ENCODE measurements at regions not wholly inside any gene's neighbourhood (a gene's known extent, or its start where the extent isn't known, plus 50 kb on each side); places are given as distances from the start of the nearest gene placed in this dataset.
"Not testable (repeated sequence)": the region's sequence is repeated elsewhere in the genome, so short reads cannot be mapped to it uniquely, and the experiment has no call there.

DNA sequence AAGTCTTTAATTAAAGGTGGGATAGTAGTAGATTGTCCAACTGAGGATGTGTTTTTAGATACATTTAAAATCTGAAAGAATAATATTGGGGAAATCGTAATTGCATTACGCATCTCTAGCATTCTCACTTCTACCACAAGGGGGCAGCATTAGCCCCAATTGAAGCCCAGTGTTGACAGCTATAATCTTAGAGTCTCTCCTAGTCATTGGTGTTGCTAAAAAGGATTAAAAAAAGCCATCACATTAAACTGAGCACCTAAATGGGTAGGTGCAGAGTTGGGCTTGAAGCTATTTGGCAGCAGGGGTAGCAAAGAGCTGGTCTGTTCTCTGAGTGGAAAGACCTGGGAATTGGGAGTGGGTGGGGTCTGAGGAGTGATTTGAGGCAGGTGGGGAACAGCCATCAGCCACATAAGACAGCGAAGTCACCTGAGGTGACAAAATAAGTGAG is 177.2 kb downstream of the OSTF1 start:
- Histone ChIP-seq H3K9me1 (replicated peaks; ENCODE audit: control insufficient read depth, extremely low read depth, insufficient read depth, low read length) (no peaks in the 10 kb centered on the region), H3K4me1 (ENCODE audit: control insufficient read depth, extremely low read depth, insufficient read depth, low read length) (no peaks in the 10 kb centered on the region), H3K27me3 (ENCODE audit: control insufficient read depth in 2 of 2, insufficient read depth in 2 of 2, low read length in 2 of 2) (peaks cover 0 to 2% of the 10 kb centered on the region in 2 experiments), H3K9me3 (replicated peaks; ENCODE audit: control insufficient read depth, insufficient read depth, low read length) (no peaks in the 10 kb centered on the region), H3K79me2 (ENCODE audit: control insufficient read depth, insufficient read depth, low read length) (no peaks in the 10 kb centered on the region), H3K36me3 (ENCODE audit: control insufficient read depth in 2 of 2, extremely low read depth in 1 of 2, insufficient read depth in 2 of 2, low read length in 2 of 2) (no peaks in the 10 kb centered on the region), H2AFZ (ENCODE audit: low read depth, low read length) (no peak overlapping the region), H3K4me2 (ENCODE audit: insufficient read depth, low read length) (no peak overlapping the region), H3K4me3 (replicated peaks in 1 of 3; ENCODE audit: insufficient read depth in 1 of 3, low read depth in 1 of 3, low read length in 3 of 3) (no peak overlapping the region), H3K9ac (replicated peaks; ENCODE audit: extremely low read depth, insufficient read depth, low read length) (no peak overlapping the region), H4K20me1 (replicated peaks; ENCODE audit: control insufficient read depth, extremely low read depth, insufficient read depth, low read length) (no peaks in the 10 kb centered on the region), H3K27ac (ENCODE audit: insufficient read depth, low read depth, low read length) (no peak overlapping the region)
- BruUV-seq (replicated peaks): no TSS peak
- FAIRE-seq (peak; percentile 52), DNase-seq (ENCODE audit: low read depth, low spot score) (peak; percentile 52)
- intact Hi-C loops (cut with micrococcal nuclease): loop anchor here (2.0 to 10.0 kb wide), 4 partner anchors 601 to 1439 kb away; no protein-coding TSS in a partner anchor
- dilution Hi-C loops (cut with MboI; ENCODE audit: extremely low pct_ligation_motif_present, low sequenced_read_pairs): no loop called here
- no peak for TF ChIP-seq POLR2AphosphoS5 (IDR thresholded peaks at IDR 0.05; ENCODE audit: insufficient read depth, low read depth, low read length)
- TF ChIP-seq CTCF (IDR thresholded peaks at IDR 0.05; ENCODE audit: extremely low read depth in 1 of 2, insufficient read depth in 1 of 2, low read depth in 1 of 2, low read length in 2 of 2): peak; percentile 66 to 74
- no peak for TF ChIP-seq MYC (IDR thresholded peaks at IDR 0.05; ENCODE audit: low read depth, low read length)
- CTCF ChIA-PET: interaction anchor here (0.6 to 3.5 kb wide), 15 partner anchors 16 to 1439 kb away, joined by 3 to 34 read pairs (median 4); no protein-coding TSS in a partner anchor
- POLR2A ChIA-PET: no interaction called here

DNA sequence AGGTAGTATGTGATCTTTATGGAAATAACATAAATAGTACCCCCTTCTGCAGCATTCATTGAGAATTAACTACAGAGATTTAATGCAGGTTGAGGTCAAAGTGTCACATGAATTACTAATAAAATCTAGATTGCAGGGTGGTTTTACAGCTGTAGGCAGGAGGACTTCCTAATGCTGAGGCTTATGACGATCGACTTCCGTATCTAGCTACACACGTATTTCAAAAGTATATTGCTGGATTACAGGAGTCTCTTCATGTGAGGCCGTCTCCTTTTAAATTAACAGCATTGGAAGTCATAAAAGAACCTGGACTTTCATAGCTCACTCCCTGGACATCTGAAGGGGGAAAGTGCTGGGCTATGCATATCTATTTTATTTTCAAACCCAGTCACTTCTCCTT is 180.9 kb downstream of the OSTF1 start:
- Histone ChIP-seq H3K9ac (replicated peaks; ENCODE audit: extremely low read depth, insufficient read depth, low read length) (no peak overlapping the region), H3K79me2 (ENCODE audit: control insufficient read depth, insufficient read depth, low read length) (no peaks in the 10 kb centered on the region), H3K4me2 (ENCODE audit: insufficient read depth, low read length) (no peak overlapping the region), H3K36me3 (ENCODE audit: control insufficient read depth in 2 of 2, extremely low read depth in 1 of 2, insufficient read depth in 2 of 2, low read length in 2 of 2) (no peaks in the 10 kb centered on the region), H3K4me1 (ENCODE audit: control insufficient read depth, extremely low read depth, insufficient read depth, low read length) (no peaks in the 10 kb centered on the region), H3K27ac (ENCODE audit: insufficient read depth, low read depth, low read length) (no peak overlapping the region), H3K4me3 (replicated peaks in 1 of 3; ENCODE audit: insufficient read depth in 1 of 3, low read depth in 1 of 3, low read length in 3 of 3) (no peak overlapping the region), H4K20me1 (replicated peaks; ENCODE audit: control insufficient read depth, extremely low read depth, insufficient read depth, low read length) (no peaks in the 10 kb centered on the region), H3K9me1 (replicated peaks; ENCODE audit: control insufficient read depth, extremely low read depth, insufficient read depth, low read length) (no peaks in the 10 kb centered on the region), H3K27me3 (ENCODE audit: control insufficient read depth in 2 of 2, insufficient read depth in 2 of 2, low read length in 2 of 2) (peaks cover 0 to 2% of the 10 kb centered on the region in 2 experiments), H3K9me3 (replicated peaks; ENCODE audit: control insufficient read depth, insufficient read depth, low read length) (no peaks in the 10 kb centered on the region), H2AFZ (ENCODE audit: low read depth, low read length) (no peak overlapping the region)
- POLR2A ChIA-PET: no interaction called here
- CTCF ChIA-PET: interaction anchor here (1.0 to 1.2 kb wide), 2 partner anchors 586 to 597 kb away, joined by 3 read pairs; no protein-coding TSS in a partner anchor
- DNase-seq (ENCODE audit: low read depth, low spot score) (no peak), FAIRE-seq (no peak)
- no TSS peak for BruUV-seq (replicated peaks)
- TF ChIP-seq MYC (IDR thresholded peaks at IDR 0.05; ENCODE audit: low read depth, low read length): no peak
- TF ChIP-seq FOS (IDR thresholded peaks at IDR 0.05; ENCODE audit: borderline replicate concordance, insufficient read depth, low read length): no peak
- intact Hi-C loops (cut with micrococcal nuclease) (loop anchor here (5.0 to 10.0 kb wide), 2 partner anchors 858 to 1436 kb away; no protein-coding TSS in a partner anchor), dilution Hi-C loops (cut with MboI; ENCODE audit: extremely low pct_ligation_motif_present, low sequenced_read_pairs) (no loop called here)

DNA sequence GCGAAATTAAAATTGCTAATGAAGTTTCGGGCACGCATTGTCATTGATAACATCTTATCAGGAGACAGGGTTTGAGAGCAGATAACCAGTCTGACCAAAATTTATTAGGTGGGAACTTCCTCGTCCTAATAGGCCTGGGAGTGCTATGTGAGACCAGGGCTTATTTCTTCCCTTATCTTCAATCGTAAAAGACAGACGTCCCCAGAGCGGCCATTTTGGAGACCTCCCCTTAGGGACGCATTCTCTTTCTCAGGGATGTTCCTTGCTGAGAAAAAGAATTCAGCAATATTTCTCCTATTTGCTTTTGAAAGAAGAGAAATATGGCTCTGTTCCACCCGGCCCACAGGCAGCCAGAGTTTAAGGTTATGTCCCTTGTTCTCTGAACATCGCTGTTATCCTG is 184.7 kb downstream of the OSTF1 start:
- H3K27ac ChIP-seq (ENCODE audit: insufficient read depth, low read depth, low read length); H3K4me2 ChIP-seq (ENCODE audit: insufficient read depth, low read length); H3K9ac ChIP-seq (replicated peaks; ENCODE audit: extremely low read depth, insufficient read depth, low read length); H3K79me2 ChIP-seq (ENCODE audit: control insufficient read depth, insufficient read depth, low read length); H3K4me3 ChIP-seq (replicated peaks in 1 of 3; ENCODE audit: insufficient read depth in 1 of 3, low read depth in 1 of 3, low read length in 3 of 3); H3K36me3 ChIP-seq (ENCODE audit: control insufficient read depth in 2 of 2, extremely low read depth in 1 of 2, insufficient read depth in 2 of 2, low read length in 2 of 2); H3K4me1 ChIP-seq (ENCODE audit: control insufficient read depth, extremely low read depth, insufficient read depth, low read length); FAIRE-seq; CTCF ChIA-PET; DNase-seq (ENCODE audit: low read depth, low spot score); H3K9me3 ChIP-seq (replicated peaks; ENCODE audit: control insufficient read depth, insufficient read depth, low read length); dilution Hi-C loops (cut with MboI; ENCODE audit: extremely low pct_ligation_motif_present, low sequenced_read_pairs); POLR2A ChIA-PET; BruUV-seq (replicated peaks); intact Hi-C loops (cut with micrococcal nuclease); H2AFZ ChIP-seq (ENCODE audit: low read depth, low read length); H4K20me1 ChIP-seq (replicated peaks; ENCODE audit: control insufficient read depth, extremely low read depth, insufficient read depth, low read length); H3K9me1 ChIP-seq (replicated peaks; ENCODE audit: control insufficient read depth, extremely low read depth, insufficient read depth, low read length); H3K27me3 ChIP-seq (ENCODE audit: control insufficient read depth in 2 of 2, insufficient read depth in 2 of 2, low read length in 2 of 2): not testable (repeated sequence)
